Activated CD8-positive, alpha-beta T cell treated with anti-CD3 and anti-CD28 coated beads for 36 hours (primary cell): ENCODE measurements at regions not wholly inside any gene's neighbourhood (a gene's known extent, or its start where the extent isn't known, plus 50 kb on each side); places are given as distances from the start of the nearest gene placed in this dataset.

ENCODE experiments used
- ATAC-seq: fragments of 200-7000 bp; cut with Tn5 transposase; one replicate; pipeline ENCODE4 v1.10.0; 2021; ENCODE audit warnings: mild to moderate bottlenecking, moderate library complexity
- CTCF ChIA-PET: fragments of 350-600 bp; sonication (Branson Sonifier 250); formaldehyde crosslinking; loops from one replicate; lab custom pipeline; 2021; ENCODE audit warnings: antibody characterized with exemption; lab: Charles Lee
- POLR2A ChIA-PET: fragments of 350-600 bp; sonication (Branson Sonifier 250); formaldehyde crosslinking; loops from one replicate; lab custom pipeline; 2021; ENCODE audit warnings: antibody characterized with exemption; lab: Charles Lee
- DNase-seq: peaks from one replicate; pipeline ENCODE4 v3.0.0-alpha.2; 2020
- H3K27ac Mint-ChIP-seq: one replicate; pipeline ENCODE4 v1.8.0; 2021; ENCODE audit warnings: mild to moderate bottlenecking, mixed read lengths
- H3K27me3 Mint-ChIP-seq: one replicate; pipeline ENCODE4 v1.8.0; 2021; ENCODE audit warnings: mixed read lengths
- H3K36me3 Mint-ChIP-seq: one replicate; pipeline ENCODE4 v1.8.0; 2021; ENCODE audit warnings: low read depth, mixed read lengths
- H3K4me1 Mint-ChIP-seq: one replicate; pipeline ENCODE4 v1.8.0; 2021; ENCODE audit warnings: low read depth, mixed read lengths
- H3K4me3 Mint-ChIP-seq: one replicate; pipeline ENCODE4 v1.8.0; 2021; ENCODE audit warnings: mild to moderate bottlenecking, moderate library complexity, mixed read lengths
- H3K9me3 Mint-ChIP-seq: one replicate; pipeline ENCODE4 v1.8.0; 2021; ENCODE audit warnings: mixed read lengths
- CTCF ChIP-seq: fragments of 200-600 bp; IDR thresholded peaks from one replicate; pipeline ENCODE4 v1.8.0; 2022; ENCODE audit warnings: antibody characterized with exemption, mild to moderate bottlenecking
- intact Hi-C: fragments of 100-400 bp; cut with micrococcal nuclease; formaldehyde crosslinking; loops from one replicate; pipeline ENCODE4 v1.10.0; 2022

GRCh38 chr5:111598996-111599395 lies 86.7 kb upstream of the STARD4 start:
- Mint-ChIP-seq H3K4me1 (no peaks in the 10 kb centered on the region), H3K9me3 (peaks cover 3% of the 10 kb centered on the region), H3K4me3 (no peak overlapping the region), H3K27me3 (no peaks in the 10 kb centered on the region), H3K27ac (no peak overlapping the region), H3K36me3 (peaks cover 2% of the 10 kb centered on the region)
- CTCF ChIA-PET = no interaction called here
- ATAC-seq = no peak
- intact Hi-C loops = no loop called here
- DNase-seq = no peak
- POLR2A ChIA-PET = interaction anchor here (0.6 kb wide), 2 partner anchors 54 to 527 kb away, joined by 3 to 4 read pairs; partner anchors contain the start of gene TSLP
- no peak for TF ChIP-seq CTCF

- ChIA-PET POLR2A (no interaction called here), CTCF (no interaction called here)
- Mint-ChIP-seq H3K27me3 (no peaks in the 10 kb centered on the region), H3K4me1 (no peaks in the 10 kb centered on the region), H3K4me3 (no peak overlapping the region), H3K36me3 (peaks cover 2% of the 10 kb centered on the region), H3K27ac (no peak overlapping the region), H3K9me3 (peaks cover 3% of the 10 kb centered on the region)
- intact Hi-C loops = no loop called here
- no peak for TF ChIP-seq CTCF
- DNase-seq (no peak), ATAC-seq (no peak)
Observed at GRCh38 chr5:111597491-111597890, 85.2 kb upstream of the STARD4 start.

GRCh38 chr5:111596705-111597104 lies 84.4 kb upstream of the STARD4 start:
- POLR2A ChIA-PET = no interaction called here
- intact Hi-C loops = no loop called here
- H3K27ac Mint-ChIP-seq = no peak overlapping the region
- no peaks in the 10 kb centered on the region for H3K27me3 Mint-ChIP-seq
- no peaks in the 10 kb centered on the region for H3K4me1 Mint-ChIP-seq
- peaks cover 3% of the 10 kb centered on the region for H3K9me3 Mint-ChIP-seq
- no peak for TF ChIP-seq CTCF
- H3K4me3 Mint-ChIP-seq = no peak overlapping the region
- CTCF ChIA-PET = no interaction called here
- H3K36me3 Mint-ChIP-seq = peaks cover 2% of the 10 kb centered on the region
- no peak for DNase-seq
- ATAC-seq = no peak

- intact Hi-C loops = no loop called here
- DNase-seq (no peak), ATAC-seq (no peak)
- Mint-ChIP-seq H3K4me1 (no peaks in the 10 kb centered on the region), H3K36me3 (peaks cover 2% of the 10 kb centered on the region), H3K9me3 (peaks cover 3% of the 10 kb centered on the region), H3K27ac (no peak overlapping the region), H3K27me3 (no peaks in the 10 kb centered on the region), H3K4me3 (no peak overlapping the region)
- ChIA-PET CTCF (no interaction called here), POLR2A (no interaction called here)
- TF ChIP-seq CTCF = no peak
Observed at GRCh38 chr5:111595425-111595824, 83.1 kb upstream of the STARD4 start.

GRCh38 chr5:111589316-111589715 lies 77.0 kb upstream of the STARD4 start:
- ChIA-PET POLR2A (no interaction called here), CTCF (interaction anchor here (1.5 to 1.8 kb wide), 2 partner anchors 39 to 58 kb away, joined by 4 read pairs; no protein-coding TSS in a partner anchor)
- no peak overlapping the region for H3K4me3 Mint-ChIP-seq
- no peak overlapping the region for H3K27ac Mint-ChIP-seq
- H3K4me1 Mint-ChIP-seq = peaks cover 26% of the 10 kb centered on the region
- TF ChIP-seq CTCF = no peak
- H3K27me3 Mint-ChIP-seq = no peaks in the 10 kb centered on the region
- H3K9me3 Mint-ChIP-seq = no peaks in the 10 kb centered on the region
- intact Hi-C loops = no loop called here
- no peak for ATAC-seq
- no peak for DNase-seq
- no peaks in the 10 kb centered on the region for H3K36me3 Mint-ChIP-seq
